GM12878 (cell line): ENCODE measurements at regions not wholly inside any gene's neighbourhood (a gene's known extent, or its start where the extent isn't known, plus 50 kb on each side); places are given as distances from the start of the nearest gene placed in this dataset.

Source experiments
- ATAC-seq: fragments of 200-7000 bp; cut with Tn5 transposase; 3 replicates; pipeline ENCODE4 v1.9.1; 2020; ENCODE audit warnings: mild to moderate bottlenecking, moderate library complexity
- BruUV-seq: library from RNA; stranded (reverse); fragments of 400-500 nt; replicated peaks from 2 replicates; lab custom pipeline; 2021; lab: Mats Ljungman, UMichigan
- CTCF ChIA-PET: fragments of 300-600 bp; sonication (Branson Sonifier 250); formaldehyde crosslinking; extraction: SDS; loops from one replicate; lab custom pipeline; 2021; ENCODE audit warnings: inconsistent platforms; lab: Yijun Ruan, JAX
- POLR2A ChIA-PET: fragments of 350-600 bp; formaldehyde crosslinking; extraction: SDS; loops from one replicate; lab custom pipeline; 2021; ENCODE audit warnings: inconsistent platforms; lab: Charles Lee
- RAD21 ChIA-PET: fragments of 300-600 bp; sonication (Branson Sonifier 250); formaldehyde crosslinking; loops from one replicate; lab custom pipeline; 2023; ENCODE audit warnings: antibody characterized with exemption; ENCODE audit not compliant: unreplicated experiment; lab: Charles Lee
- SMC1A ChIA-PET: fragments of 300-600 bp; sonication (Branson Sonifier 250); formaldehyde crosslinking; loops from one replicate; lab custom pipeline; 2023; ENCODE audit not compliant: unreplicated experiment, uncharacterized antibody; lab: Charles Lee
- DNase-seq: peaks from one replicate; pipeline ENCODE4 v3.0.0-alpha.2; 2011; ENCODE audit warnings: low read depth, low spot score
- FAIRE-seq: peaks from 3 replicates; lab custom pipeline; 2011; peaks lifted over from hg19 to GRCh38; lab: Jason Lieb, UNC
- H2AFZ ChIP-seq: 2 replicates; pipeline ENCODE4 v1.6.0; 2011; ENCODE audit warnings: low read depth, low read length, control low read depth; ENCODE audit not compliant: control insufficient read depth
- H3K27ac ChIP-seq: 2 replicates; pipeline ENCODE4 v1.5.1; 2011; ENCODE audit warnings: control low read depth; ENCODE audit not compliant: control insufficient read depth, insufficient read depth
- H3K27me3 ChIP-seq, 2 experiments: replicated peaks in 1 of 2; 2 replicates each; pipeline versions ENCODE4 v1.6.0 to v1.6.1; 2011; ENCODE audit warnings: low read length in 1 of 2; ENCODE audit not compliant: control insufficient read depth in 2 of 2, insufficient read depth in 2 of 2
- H3K36me3 ChIP-seq, 2 experiments: 2 replicates each; pipeline ENCODE4 v1.5.1; 2011; ENCODE audit warnings: low read length in 1 of 2; ENCODE audit not compliant: control insufficient read depth in 2 of 2, insufficient read depth in 2 of 2
- H3K4me1 ChIP-seq: 2 replicates; pipeline ENCODE4 v1.6.1; 2011; ENCODE audit warnings: mild to moderate bottlenecking, low read length, moderate library complexity, mixed read lengths; ENCODE audit not compliant: control insufficient read depth, insufficient read depth
- H3K4me2 ChIP-seq: 2 replicates; pipeline ENCODE4 v1.6.0; 2011; ENCODE audit warnings: control low read depth; ENCODE audit not compliant: control insufficient read depth, insufficient read depth
- H3K4me3 ChIP-seq: fragments of 200-600 bp; sonication (generic); 2 replicates; pipeline ENCODE4 v1.5.1; 2016
- H3K79me2 ChIP-seq: 2 replicates; pipeline ENCODE4 v1.6.0; 2011; ENCODE audit warnings: low read length; ENCODE audit not compliant: control insufficient read depth, insufficient read depth
- H3K9ac ChIP-seq: 2 replicates; pipeline ENCODE4 v1.8.0; 2011; ENCODE audit warnings: low read length, control low read depth, mixed read lengths; ENCODE audit not compliant: control insufficient read depth, insufficient read depth
- H3K9me3 ChIP-seq: replicated peaks from 3 replicates; pipeline ENCODE4 v1.5.1; 2011; ENCODE audit warnings: mild to moderate bottlenecking, low read length; ENCODE audit not compliant: control insufficient read depth, insufficient read depth
- H4K20me1 ChIP-seq: 2 replicates; pipeline ENCODE4 v1.6.0; 2011; ENCODE audit not compliant: control insufficient read depth, insufficient read depth
- ATF7 ChIP-seq: fragments of 450-650 bp; IDR thresholded peaks from 2 replicates; pipeline ENCODE4 v1.6.1; 2016; ENCODE audit warnings: low read depth, mild to moderate bottlenecking
- CHD4 ChIP-seq: fragments of 200-600 bp; sonication (generic); IDR thresholded peaks from 2 replicates; pipeline ENCODE4 v1.6.1; 2016; ENCODE audit warnings: mild to moderate bottlenecking
- PKNOX1 ChIP-seq: fragments of 450-650 bp; IDR thresholded peaks from 2 replicates; pipeline ENCODE4 v1.6.1; 2016; ENCODE audit warnings: mild to moderate bottlenecking
- SMAD1 ChIP-seq: fragments of 450-650 bp; IDR thresholded peaks from 2 replicates; pipeline ENCODE4 v1.6.1; 2018; ENCODE audit warnings: mild to moderate bottlenecking, low read depth; ENCODE audit not compliant: partially characterized antibody
- WGBS: methylation state at CpG from one replicate; pipeline ENCODE4 v1.1.6; 2016; ENCODE audit warnings: low lambda C conversion rate; ENCODE audit not compliant: insufficient replicate concordance, insufficient coverage; ENCODE audit errors: missing lambda C conversion rate; 5-methylcytosine and 5-hydroxymethylcytosine counted together
- in situ Hi-C: fragments of 300-500 bp; cut with MboI; formaldehyde crosslinking; loops from 9 replicates; pipeline ENCODE4 v1.14.3; 2018; ENCODE audit warnings: mixed read lengths
- intact Hi-C: fragments of 100-400 bp; cut with micrococcal nuclease; formaldehyde crosslinking; loops from one replicate; pipeline ENCODE4 v1.14.2; 2022; ENCODE audit not compliant: unreplicated experiment
- TF ChIP-seq, protein P1 (sequence below): IDR thresholded peaks from 2 replicates; pipeline ENCODE4 v1.6.1; 2012; ENCODE audit warnings: low read depth, low read length, improper control_type of control experiment
- TF ChIP-seq, protein P2 (sequence below): IDR thresholded peaks from 2 replicates; pipeline ENCODE4 v1.6.1; 2011; ENCODE audit warnings: borderline replicate concordance, low read depth, mild to moderate bottlenecking, moderate library complexity, low read length; ENCODE audit not compliant: insufficient read depth, poor library complexity, severe bottlenecking
- TF ChIP-seq, protein P3 (sequence below): IDR thresholded peaks from 2 replicates; pipeline ENCODE4 v1.6.1; 2012; ENCODE audit warnings: low read depth, low read length, improper control_type of control experiment
- TF ChIP-seq, protein P4 (sequence below): fragments of 450-650 bp; IDR thresholded peaks from 2 replicates; pipeline ENCODE4 v1.6.1; 2017; ENCODE audit warnings: mild to moderate bottlenecking, moderate library complexity

- FAIRE-seq = no peak
- Histone ChIP-seq H3K36me3 (no peaks in the 10 kb centered on the region), H3K4me1 (no peaks in the 10 kb centered on the region), H3K4me2 (no peak overlapping the region), H3K9me3 (no peaks in the 10 kb centered on the region), H4K20me1 (no peaks in the 10 kb centered on the region), H3K4me3 (no peak overlapping the region), H3K79me2 (no peaks in the 10 kb centered on the region), H2AFZ (no peak overlapping the region), H3K27ac (no peak overlapping the region), H3K9ac (no peak overlapping the region), H3K27me3 (no peaks in the 10 kb centered on the region)
- intact Hi-C loops (no loop called here), in situ Hi-C loops (no loop called here)
- ChIA-PET CTCF (interaction anchor here (0.7 to 1.6 kb wide), 4 partner anchors 8 to 53 kb away, joined by 3 to 4 read pairs (median 3); no protein-coding TSS in a partner anchor), SMC1A (interaction anchor here (0.6 to 0.9 kb wide), 2 partner anchors 17 to 22 kb away, joined by 3 to 4 read pairs; no protein-coding TSS in a partner anchor), POLR2A (no interaction called here), RAD21 (no interaction called here)
- ATAC-seq = no peak
- 74% methylated on average over 10 of the region's 10 CpGs for WGBS
- no peak for DNase-seq
- TF ChIP-seq, protein P1, sequence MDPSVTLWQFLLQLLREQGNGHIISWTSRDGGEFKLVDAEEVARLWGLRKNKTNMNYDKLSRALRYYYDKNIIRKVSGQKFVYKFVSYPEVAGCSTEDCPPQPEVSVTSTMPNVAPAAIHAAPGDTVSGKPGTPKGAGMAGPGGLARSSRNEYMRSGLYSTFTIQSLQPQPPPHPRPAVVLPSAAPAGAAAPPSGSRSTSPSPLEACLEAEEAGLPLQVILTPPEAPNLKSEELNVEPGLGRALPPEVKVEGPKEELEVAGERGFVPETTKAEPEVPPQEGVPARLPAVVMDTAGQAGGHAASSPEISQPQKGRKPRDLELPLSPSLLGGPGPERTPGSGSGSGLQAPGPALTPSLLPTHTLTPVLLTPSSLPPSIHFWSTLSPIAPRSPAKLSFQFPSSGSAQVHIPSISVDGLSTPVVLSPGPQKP = no peak
- TF ChIP-seq, protein P2, sequence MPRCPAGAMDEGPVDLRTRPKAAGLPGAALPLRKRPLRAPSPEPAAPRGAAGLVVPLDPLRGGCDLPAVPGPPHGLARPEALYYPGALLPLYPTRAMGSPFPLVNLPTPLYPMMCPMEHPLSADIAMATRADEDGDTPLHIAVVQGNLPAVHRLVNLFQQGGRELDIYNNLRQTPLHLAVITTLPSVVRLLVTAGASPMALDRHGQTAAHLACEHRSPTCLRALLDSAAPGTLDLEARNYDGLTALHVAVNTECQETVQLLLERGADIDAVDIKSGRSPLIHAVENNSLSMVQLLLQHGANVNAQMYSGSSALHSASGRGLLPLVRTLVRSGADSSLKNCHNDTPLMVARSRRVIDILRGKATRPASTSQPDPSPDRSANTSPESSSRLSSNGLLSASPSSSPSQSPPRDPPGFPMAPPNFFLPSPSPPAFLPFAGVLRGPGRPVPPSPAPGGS = no peak
- TF ChIP-seq SMAD1 = no peak
- no TSS peak for BruUV-seq
These were observed 142.6 kb downstream of the KATNIP start for GRCh38 chr16:27692576-27692975.

DNA sequence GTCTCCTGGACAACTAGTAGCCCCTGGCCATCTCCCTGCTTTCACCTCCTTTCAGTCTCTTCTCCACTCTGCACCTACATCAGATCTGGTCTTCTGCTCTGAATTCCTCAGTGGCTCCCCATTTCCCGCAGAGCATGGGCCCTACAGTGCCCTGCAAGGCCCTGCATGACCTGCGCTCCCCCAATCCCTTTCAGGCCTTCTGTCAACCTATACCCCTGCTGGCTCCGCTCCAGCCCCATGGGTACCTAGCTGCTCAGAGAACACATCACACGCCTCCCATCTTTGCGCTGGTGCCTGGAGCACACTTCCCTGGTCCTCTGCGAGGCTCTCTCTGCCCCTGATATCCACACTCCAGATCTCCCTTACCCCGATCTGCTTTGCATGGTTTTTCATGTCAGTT is 145.2 kb downstream of the KATNIP start:
- ChIA-PET CTCF (no interaction called here), RAD21 (no interaction called here), SMC1A (no interaction called here), POLR2A (no interaction called here)
- Histone ChIP-seq H3K27me3 (no peaks in the 10 kb centered on the region), H3K9me3 (no peaks in the 10 kb centered on the region), H3K9ac (no peak overlapping the region), H4K20me1 (no peaks in the 10 kb centered on the region), H3K4me3 (no peak overlapping the region), H2AFZ (no peak overlapping the region), H3K4me1 (no peaks in the 10 kb centered on the region), H3K36me3 (no peaks in the 10 kb centered on the region), H3K27ac (no peak overlapping the region), H3K4me2 (no peak overlapping the region), H3K79me2 (no peaks in the 10 kb centered on the region)
- 90% methylated on average over 7 of the region's 7 CpGs for whole genome bisulfite sequencing
- DNase-seq (no peak), ATAC-seq (no peak), FAIRE-seq (no peak)
- in situ Hi-C loops (no loop called here), intact Hi-C loops (no loop called here)
- no TSS peak for BruUV-seq
- TF ChIP-seq CHD4 = no peak
- TF ChIP-seq, protein P3, sequence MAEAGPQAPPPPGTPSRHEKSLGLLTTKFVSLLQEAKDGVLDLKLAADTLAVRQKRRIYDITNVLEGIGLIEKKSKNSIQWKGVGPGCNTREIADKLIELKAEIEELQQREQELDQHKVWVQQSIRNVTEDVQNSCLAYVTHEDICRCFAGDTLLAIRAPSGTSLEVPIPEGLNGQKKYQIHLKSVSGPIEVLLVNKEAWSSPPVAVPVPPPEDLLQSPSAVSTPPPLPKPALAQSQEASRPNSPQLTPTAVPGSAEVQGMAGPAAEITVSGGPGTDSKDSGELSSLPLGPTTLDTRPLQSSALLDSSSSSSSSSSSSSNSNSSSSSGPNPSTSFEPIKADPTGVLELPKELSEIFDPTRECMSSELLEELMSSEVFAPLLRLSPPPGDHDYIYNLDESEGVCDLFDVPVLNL = no peak
- no peak for TF ChIP-seq ATF7
- TF ChIP-seq, protein P4, sequence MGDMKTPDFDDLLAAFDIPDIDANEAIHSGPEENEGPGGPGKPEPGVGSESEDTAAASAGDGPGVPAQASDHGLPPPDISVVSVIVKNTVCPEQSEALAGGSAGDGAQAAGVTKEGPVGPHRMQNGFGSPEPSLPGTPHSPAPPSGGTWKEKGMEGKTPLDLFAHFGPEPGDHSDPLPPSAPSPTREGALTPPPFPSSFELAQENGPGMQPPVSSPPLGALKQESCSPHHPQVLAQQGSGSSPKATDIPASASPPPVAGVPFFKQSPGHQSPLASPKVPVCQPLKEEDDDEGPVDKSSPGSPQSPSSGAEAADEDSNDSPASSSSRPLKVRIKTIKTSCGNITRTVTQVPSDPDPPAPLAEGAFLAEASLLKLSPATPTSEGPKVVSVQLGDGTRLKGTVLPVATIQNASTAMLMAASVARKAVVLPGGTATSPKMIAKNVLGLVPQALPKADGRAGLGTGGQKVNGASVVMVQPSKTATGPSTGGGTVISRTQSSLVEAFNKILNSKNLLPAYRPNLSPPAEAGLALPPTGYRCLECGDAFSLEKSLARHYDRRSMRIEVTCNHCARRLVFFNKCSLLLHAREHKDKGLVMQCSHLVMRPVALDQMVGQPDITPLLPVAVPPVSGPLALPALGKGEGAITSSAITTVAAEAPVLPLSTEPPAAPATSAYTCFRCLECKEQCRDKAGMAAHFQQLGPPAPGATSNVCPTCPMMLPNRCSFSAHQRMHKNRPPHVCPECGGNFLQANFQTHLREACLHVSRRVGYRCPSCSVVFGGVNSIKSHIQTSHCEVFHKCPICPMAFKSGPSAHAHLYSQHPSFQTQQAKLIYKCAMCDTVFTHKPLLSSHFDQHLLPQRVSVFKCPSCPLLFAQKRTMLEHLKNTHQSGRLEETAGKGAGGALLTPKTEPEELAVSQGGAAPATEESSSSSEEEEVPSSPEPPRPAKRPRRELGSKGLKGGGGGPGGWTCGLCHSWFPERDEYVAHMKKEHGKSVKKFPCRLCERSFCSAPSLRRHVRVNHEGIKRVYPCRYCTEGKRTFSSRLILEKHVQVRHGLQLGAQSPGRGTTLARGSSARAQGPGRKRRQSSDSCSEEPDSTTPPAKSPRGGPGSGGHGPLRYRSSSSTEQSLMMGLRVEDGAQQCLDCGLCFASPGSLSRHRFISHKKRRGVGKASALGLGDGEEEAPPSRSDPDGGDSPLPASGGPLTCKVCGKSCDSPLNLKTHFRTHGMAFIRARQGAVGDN = no peak
- TF ChIP-seq PKNOX1 = no peak
